HG03460 (cell line): ENCODE measurements at regions not wholly inside any gene's neighbourhood (a gene's known extent, or its start where the extent isn't known, plus 50 kb on each side); places are given as distances from the start of the nearest gene placed in this dataset.
A peak's percentile ranks its signal among the peaks of the same experiment; 100 is the strongest.

Experiments used
- ATAC-seq: cut with Tn5 transposase; IDR thresholded peaks from one replicate; pipeline ENCODE4 v1.9.1; 2021; ENCODE audit not compliant: unreplicated experiment

GRCh38 chr17:77439189-77440018 lies 298.6 kb downstream of the SEC14L1 start:
- no peak for ATAC-seq

- ATAC-seq, result no peak
Measured at GRCh38 chr17:77440560-77440981, 299.8 kb downstream of the SEC14L1 start.

GRCh38 chr17:77441130-77441920 lies 300.6 kb downstream of the SEC14L1 start:
- peak; percentile 38 for ATAC-seq

GRCh38 chr17:77441940-77442339 lies 301.2 kb downstream of the SEC14L1 start:
- ATAC-seq, result no peak

GRCh38 chr17:77442976-77443747 lies 302.4 kb downstream of the SEC14L1 start:
- ATAC-seq, result no peak

- no peak for ATAC-seq
Measured at GRCh38 chr17:77443748-77444260, 303.0 kb downstream of the SEC14L1 start.

GRCh38 chr17:77444628-77444983 lies 303.8 kb downstream of the SEC14L1 start:
- no peak for ATAC-seq

- ATAC-seq, result peak; percentile 30
Measured at GRCh38 chr17:77444984-77445759, 304.4 kb downstream of the SEC14L1 start.

GRCh38 chr17:77445760-77446532 lies 305.2 kb downstream of the SEC14L1 start:
- ATAC-seq, result no peak

- no peak for ATAC-seq
Measured at GRCh38 chr17:77446940-77447634, 306.3 kb downstream of the SEC14L1 start.

- ATAC-seq, result no peak
Measured at GRCh38 chr17:77449373-77449907, 308.7 kb downstream of the SEC14L1 start.

GRCh38 chr17:77449908-77450741 lies 309.4 kb downstream of the SEC14L1 start:
- no peak for ATAC-seq

GRCh38 chr17:77450742-77451244 lies 310.0 kb downstream of the SEC14L1 start:
- no peak for ATAC-seq

GRCh38 chr17:77451245-77451893 lies 310.6 kb downstream of the SEC14L1 start:
- ATAC-seq, result no peak

- ATAC-seq, result no peak
Measured at GRCh38 chr17:77451894-77452852, 311.4 kb downstream of the SEC14L1 start.

GRCh38 chr17:77453613-77454241 lies 313.0 kb downstream of the SEC14L1 start:
- no peak for ATAC-seq
